Activated CD4-positive, alpha-beta T cell treated with anti-CD3 and anti-CD28 coated beads, Interleukin-2, Interleukin-6, amounts not matched to agents 100 ng/mL and 50 ng/mL, durations not matched to agents 16 hours and 8 hours (primary cell): ENCODE measurements at regions not wholly inside any gene's neighbourhood (a gene's known extent, or its start where the extent isn't known, plus 50 kb on each side); places are given as distances from the start of the nearest gene placed in this dataset.

ENCODE experiments used
- DNase-seq: peaks from one replicate; pipeline ENCODE4 v3.0.0-alpha.2; 2020

DNA sequence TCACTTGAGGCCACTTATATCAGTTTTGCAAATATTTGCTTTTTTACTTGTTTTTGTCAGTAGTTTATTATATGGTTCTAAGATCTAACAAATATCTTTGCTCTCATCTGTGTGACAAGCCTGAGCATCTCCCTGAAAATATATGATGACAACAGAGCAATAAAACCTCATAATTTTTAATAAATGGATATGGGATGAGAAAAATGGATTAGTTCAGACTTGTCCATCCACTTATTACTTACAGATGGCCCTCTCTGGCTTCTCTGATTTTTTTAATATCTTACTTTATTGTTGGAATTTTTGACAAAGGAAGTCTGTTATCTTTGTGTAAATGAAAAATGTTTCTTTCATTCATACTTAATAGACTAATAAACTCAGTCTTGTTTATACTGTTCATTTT lies 491.4 kb upstream of the RAG2 start:
- no peak for DNase-seq

GRCh38 chr11:37088573-37088910 lies 490.5 kb upstream of the RAG2 start:
- no peak for DNase-seq

- DNase-seq, result no peak
Observed at GRCh38 chr11:37087650-37088572, 489.9 kb upstream of the RAG2 start.

- no peak for DNase-seq
Observed at GRCh38 chr11:37078521-37078920, 480.5 kb upstream of the RAG2 start.

GRCh38 chr11:37076866-37077265 lies 478.8 kb upstream of the RAG2 start:
- no peak for DNase-seq

GRCh38 chr11:37072538-37073055 lies 474.6 kb upstream of the RAG2 start:
- no peak for DNase-seq

DNA sequence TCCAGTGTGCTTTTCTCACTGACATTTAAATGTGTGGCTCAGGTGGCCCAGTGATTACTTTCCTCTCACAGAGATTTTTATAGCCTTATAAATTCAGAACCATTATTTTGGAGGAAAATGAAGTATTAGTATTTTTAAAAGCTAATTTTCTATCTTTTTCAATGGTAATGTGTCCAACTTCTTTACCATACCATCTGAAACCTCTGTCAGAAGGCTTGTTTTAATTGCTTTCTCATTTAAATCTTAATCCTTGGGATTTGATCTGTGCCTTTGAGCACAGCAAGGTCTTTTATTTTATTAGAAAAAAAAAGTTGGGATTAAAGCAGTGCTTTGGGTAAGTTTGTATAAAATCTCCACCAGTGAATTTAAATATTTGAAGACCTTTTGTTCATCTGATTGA lies 452.3 kb upstream of the RAG2 start:
- DNase-seq, result no peak

GRCh38 chr11:37040921-37041320 lies 442.9 kb upstream of the RAG2 start:
- DNase-seq, result no peak

- DNase-seq, result no peak
Observed at GRCh38 chr11:37038911-37039310, 440.9 kb upstream of the RAG2 start.

- no peak for DNase-seq
Observed at GRCh38 chr11:37026741-37027140, 428.7 kb upstream of the RAG2 start.

- DNase-seq, result no peak
Observed at GRCh38 chr11:37026326-37026725, 428.3 kb upstream of the RAG2 start.

GRCh38 chr11:37006563-37006962 lies 408.5 kb upstream of the RAG2 start:
- no peak for DNase-seq

DNA sequence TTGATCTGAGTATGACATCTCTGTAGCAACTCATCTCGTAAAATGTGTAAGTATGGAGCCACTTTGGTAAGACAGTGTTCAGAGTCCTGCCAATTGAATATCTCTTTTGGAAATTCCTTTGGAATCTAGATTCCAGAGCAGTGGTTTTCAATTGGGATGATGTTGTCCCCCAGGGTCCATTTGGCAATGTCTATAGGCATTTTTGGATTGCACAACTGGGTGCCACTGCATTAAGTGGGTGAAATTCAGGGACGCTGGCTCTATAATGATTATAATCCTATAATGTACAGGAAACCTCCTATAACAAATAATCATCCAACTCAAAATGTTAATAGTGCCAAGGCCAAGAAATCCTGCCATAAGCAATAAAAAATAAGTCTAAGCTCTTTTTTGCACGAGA lies 404.8 kb upstream of the RAG2 start:
- no peak for DNase-seq

DNA sequence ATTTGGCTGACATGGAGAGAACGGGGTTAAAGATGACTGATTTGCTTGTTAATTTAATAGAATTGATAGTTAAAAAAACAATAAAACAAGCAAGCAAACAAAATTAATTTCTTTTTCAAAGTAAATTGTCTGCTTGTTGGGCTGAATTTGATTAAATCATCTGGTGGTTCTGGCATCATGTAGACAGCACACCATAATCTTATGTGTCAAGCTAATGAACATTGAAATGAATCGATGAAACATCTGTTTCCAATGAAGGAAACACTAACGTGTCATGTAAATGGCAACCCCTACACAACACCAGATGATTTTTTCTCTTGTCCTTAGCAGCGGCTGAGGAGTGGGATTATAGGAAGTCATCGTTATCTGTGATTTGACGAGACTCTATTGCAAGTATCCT lies 399.6 kb upstream of the RAG2 start:
- no peak for DNase-seq

GRCh38 chr11:36996795-36997194 lies 398.8 kb upstream of the RAG2 start:
- DNase-seq, result no peak

DNA sequence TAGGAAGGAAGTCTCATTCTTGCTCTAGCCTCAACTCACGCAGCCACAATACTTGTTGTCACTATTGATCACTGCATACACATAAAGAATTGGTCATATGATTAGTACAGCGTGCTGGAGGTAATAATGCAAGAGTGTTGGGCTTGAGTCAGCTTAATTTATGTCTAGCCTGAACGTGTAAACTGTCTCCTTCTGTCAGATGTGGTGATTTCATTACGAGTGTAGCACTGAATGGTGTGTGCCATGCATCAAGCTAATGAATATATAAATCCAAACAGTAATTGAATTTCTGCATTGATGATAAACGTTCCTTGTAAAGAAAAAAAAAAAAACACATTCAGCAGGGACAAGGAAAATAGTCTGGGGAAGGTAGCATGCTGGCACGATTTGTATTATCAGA lies 396.2 kb upstream of the RAG2 start:
- DNase-seq, result no peak

DNA sequence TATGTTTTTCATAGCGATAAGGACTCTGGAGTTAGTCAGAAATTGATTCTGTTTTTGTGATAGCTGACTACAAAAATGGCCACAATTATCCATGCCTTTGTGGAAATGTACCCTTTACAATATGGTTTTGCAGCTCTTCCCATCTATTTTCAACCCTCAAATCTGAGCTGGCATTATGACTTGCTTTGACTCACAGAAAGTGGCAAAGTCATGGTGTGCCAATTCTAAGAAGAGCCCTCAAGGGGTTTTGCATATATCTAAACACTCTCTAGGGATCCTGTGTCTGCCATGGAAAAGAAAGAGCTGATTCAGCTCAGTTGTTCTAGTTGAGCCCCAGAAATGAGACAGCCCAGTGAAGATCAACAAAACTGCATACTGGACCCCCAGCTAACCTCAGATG lies 390.5 kb upstream of the RAG2 start:
- no peak for DNase-seq

- no peak for DNase-seq
Observed at GRCh38 chr11:36985562-36985961, 387.5 kb upstream of the RAG2 start.

DNA sequence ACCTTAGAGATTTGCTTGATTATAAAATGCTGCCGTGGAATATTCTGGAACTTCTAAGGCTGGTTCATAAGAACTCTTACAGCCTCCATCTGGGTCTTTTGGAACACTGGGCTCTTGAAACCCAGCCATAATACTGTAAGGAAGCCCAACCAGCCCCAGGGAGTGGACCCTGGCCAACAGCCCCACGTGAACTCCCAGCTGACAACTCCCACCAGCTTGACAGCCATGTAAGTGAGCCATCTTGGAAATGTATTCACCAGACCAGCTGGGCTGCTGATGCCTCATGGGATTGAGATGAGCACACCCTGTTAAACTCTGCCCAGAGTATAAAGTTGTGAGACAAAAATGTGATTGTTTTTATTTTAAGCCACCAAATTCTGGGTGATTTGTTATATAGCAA lies 378.7 kb upstream of the RAG2 start:
- no peak for DNase-seq

GRCh38 chr11:36974771-36975170 lies 376.7 kb upstream of the RAG2 start:
- no peak for DNase-seq

- no peak for DNase-seq
Observed at GRCh38 chr11:36953976-36954375, 355.9 kb upstream of the RAG2 start.

- DNase-seq, result no peak
Observed at GRCh38 chr11:36948460-36949127, 350.6 kb upstream of the RAG2 start.

DNA sequence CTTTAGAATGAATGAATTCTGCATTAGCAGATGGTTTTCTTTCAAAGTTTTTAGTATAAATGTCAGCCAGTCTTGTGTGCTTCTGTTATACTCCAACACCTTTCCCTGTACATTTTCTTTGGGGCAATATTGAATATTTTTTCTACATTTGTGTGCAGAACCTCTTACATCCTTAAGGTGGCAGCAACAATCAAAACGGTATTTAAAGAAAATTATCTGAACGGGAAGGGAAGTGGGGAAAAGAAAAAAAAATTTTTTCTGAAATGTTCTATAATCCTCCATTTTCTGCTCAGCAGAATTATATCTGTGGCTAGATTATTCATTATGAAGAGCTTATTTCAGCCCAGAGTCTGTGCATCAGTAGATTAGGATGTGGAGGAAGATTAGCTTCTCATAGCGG lies 347.3 kb upstream of the RAG2 start:
- DNase-seq, result no peak

GRCh38 chr11:36933481-36933880 lies 335.4 kb upstream of the RAG2 start:
- no peak for DNase-seq
